Ovary (tissue), 7 donors: ENCODE measurements at regions not wholly inside any gene's neighbourhood (a gene's known extent, or its start where the extent isn't known, plus 50 kb on each side); places are given as distances from the start of the nearest gene placed in this dataset.

ENCODE experiments used
- DNase-seq, 5 donors: peaks; one replicate each; pipeline ENCODE4 v3.0.0-alpha.2; 2019 to 2020
- H3K27ac ChIP-seq, 2 donors: fragments of 200-600 bp; one replicate each; pipeline versions ENCODE4 v1.5.1 to v1.8.0; 2019 to 2022
- H3K27me3 ChIP-seq: fragments of 200-600 bp; one replicate; pipeline ENCODE4 v1.8.0; 2022
- H3K36me3 ChIP-seq: fragments of 200-600 bp; sonication (generic); one replicate; pipeline ENCODE4 v1.5.1; 2019
- H3K4me1 ChIP-seq: one replicate; pipeline ENCODE4 v1.8.1; 2013; ENCODE audit warnings: mild to moderate bottlenecking, moderate library complexity; ENCODE audit not compliant: insufficient read depth
- H3K4me3 ChIP-seq: fragments of 200-600 bp; sonication (generic); one replicate; pipeline ENCODE4 v1.5.1; 2017
- H3K9me3 ChIP-seq, 2 donors: fragments of 200-600 bp in 1 of 2; sonication (generic) in 1 of 2; one replicate each; pipeline versions ENCODE4 v1.5.1 to v1.8.1; 2013 to 2019; ENCODE audit warnings: mild to moderate bottlenecking in 1 of 2, moderate library complexity in 1 of 2
- EP300 ChIP-seq: sonication (generic); formaldehyde crosslinking; IDR thresholded peaks from one replicate; pipeline ENCODE4 v1.6.1; 2017; ENCODE audit warnings: antibody characterized with exemption
- POLR2A ChIP-seq: fragments of 450-650 bp; IDR thresholded peaks from one replicate; pipeline ENCODE4 v1.6.1; 2017; ENCODE audit warnings: antibody characterized with exemption, mild to moderate bottlenecking, moderate library complexity
- WGBS, 3 donors: extraction: QIAGEN DNeasy Blood & Tissue Kit in 1 of 3; methylation state at CpG; one replicate each; pipeline versions ENCODE4 v1.1.5 to v1.1.7; 2013 to 2017; 5-methylcytosine and 5-hydroxymethylcytosine counted together
- intact Hi-C, 4 donors: fragments of 100-400 bp; cut with DNase I; formaldehyde crosslinking; loops; one replicate each; pipeline versions ENCODE4 v1.11.0 to v1.15.1; 2022 to 2023
- TF ChIP-seq, protein P1 (sequence below), 3 donors: fragments of 450-650 bp in 2 of 3; fragments of 200-600 bp in 1 of 3; IDR thresholded peaks; one replicate each; pipeline versions ENCODE4 v1.5.1 to v1.8.0; 2016 to 2022; ENCODE audit warnings: antibody characterized with exemption in 3 of 3, mild to moderate bottlenecking in 1 of 3
- donor health status: DM: no; HTN: no; CAD: no; lungs with moderate emphysema.
- donor health status: DM: no; HTN: no; CAD: no.
- donor health status: Bipolar disorder and iron deficiency.
- donor health status: DM: no; HTN: no; CAD: no.
- donor health status: DM: yes; HTN: yes; CAD: no.

- no peak overlapping the region for H3K27ac ChIP-seq
- no peak for DNase-seq
- intact Hi-C loops = no loop called here
- H3K36me3 ChIP-seq = no peaks in the 10 kb centered on the region
- no peaks in the 10 kb centered on the region for H3K4me1 ChIP-seq
- no peaks in the 10 kb centered on the region for H3K9me3 ChIP-seq
- no peak overlapping the region for H3K4me3 ChIP-seq
- 80 to 93% (median 92%) methylated on average over 5 of the region's 5 CpGs for WGBS, 3 donors
- no peaks in the 10 kb centered on the region for H3K27me3 ChIP-seq
- TF ChIP-seq POLR2A = no peak
- TF ChIP-seq EP300 = no peak
- TF ChIP-seq, protein P1, sequence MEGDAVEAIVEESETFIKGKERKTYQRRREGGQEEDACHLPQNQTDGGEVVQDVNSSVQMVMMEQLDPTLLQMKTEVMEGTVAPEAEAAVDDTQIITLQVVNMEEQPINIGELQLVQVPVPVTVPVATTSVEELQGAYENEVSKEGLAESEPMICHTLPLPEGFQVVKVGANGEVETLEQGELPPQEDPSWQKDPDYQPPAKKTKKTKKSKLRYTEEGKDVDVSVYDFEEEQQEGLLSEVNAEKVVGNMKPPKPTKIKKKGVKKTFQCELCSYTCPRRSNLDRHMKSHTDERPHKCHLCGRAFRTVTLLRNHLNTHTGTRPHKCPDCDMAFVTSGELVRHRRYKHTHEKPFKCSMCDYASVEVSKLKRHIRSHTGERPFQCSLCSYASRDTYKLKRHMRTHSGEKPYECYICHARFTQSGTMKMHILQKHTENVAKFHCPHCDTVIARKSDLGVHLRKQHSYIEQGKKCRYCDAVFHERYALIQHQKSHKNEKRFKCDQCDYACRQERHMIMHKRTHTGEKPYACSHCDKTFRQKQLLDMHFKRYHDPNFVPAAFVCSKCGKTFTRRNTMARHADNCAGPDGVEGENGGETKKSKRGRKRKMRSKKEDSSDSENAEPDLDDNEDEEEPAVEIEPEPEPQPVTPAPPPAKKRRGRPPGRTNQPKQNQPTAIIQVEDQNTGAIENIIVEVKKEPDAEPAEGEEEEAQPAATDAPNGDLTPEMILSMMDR (IDR thresholded peaks at IDR 0.05) = no peak
These were observed 57.7 kb downstream of the SHANK2 start for GRCh38 chr11:71194710-71195109.

DNA sequence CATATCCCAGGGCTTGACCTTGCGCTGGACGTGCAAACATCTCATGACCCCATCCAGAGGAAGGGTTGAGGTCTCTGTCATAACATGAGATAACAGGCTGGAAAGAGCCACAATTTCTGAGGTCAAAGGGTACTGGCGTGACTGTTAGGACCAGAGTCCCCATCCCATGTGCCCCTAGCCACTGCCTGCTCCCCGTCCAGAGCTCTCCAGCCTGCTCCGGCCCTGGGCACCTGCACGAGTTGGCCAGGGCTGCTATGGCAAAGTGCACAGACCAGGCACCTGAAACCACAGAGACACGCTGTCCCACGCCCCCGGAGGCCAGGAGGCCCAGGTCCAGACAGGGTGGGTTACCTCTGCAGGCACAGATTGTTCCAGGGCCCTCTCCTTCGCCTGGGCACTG is 58.9 kb downstream of the SHANK2 start:
- Histone ChIP-seq H3K27me3 (no peaks in the 10 kb centered on the region), H3K4me3 (no peak overlapping the region), H3K9me3 (no peaks in the 10 kb centered on the region), H3K27ac (no peak overlapping the region), H3K36me3 (no peaks in the 10 kb centered on the region), H3K4me1 (no peaks in the 10 kb centered on the region)
- no peak for TF ChIP-seq POLR2A
- TF ChIP-seq, protein P1 (IDR thresholded peaks at IDR 0.05) = no peak
- TF ChIP-seq EP300 = no peak
- intact Hi-C loops = no loop called here
- peak in 1 of 5 donors; percentile 6 for DNase-seq
- WGBS, 3 donors = 81 to 87% (median 82%) methylated on average over 10 of the region's 10 CpGs

DNA sequence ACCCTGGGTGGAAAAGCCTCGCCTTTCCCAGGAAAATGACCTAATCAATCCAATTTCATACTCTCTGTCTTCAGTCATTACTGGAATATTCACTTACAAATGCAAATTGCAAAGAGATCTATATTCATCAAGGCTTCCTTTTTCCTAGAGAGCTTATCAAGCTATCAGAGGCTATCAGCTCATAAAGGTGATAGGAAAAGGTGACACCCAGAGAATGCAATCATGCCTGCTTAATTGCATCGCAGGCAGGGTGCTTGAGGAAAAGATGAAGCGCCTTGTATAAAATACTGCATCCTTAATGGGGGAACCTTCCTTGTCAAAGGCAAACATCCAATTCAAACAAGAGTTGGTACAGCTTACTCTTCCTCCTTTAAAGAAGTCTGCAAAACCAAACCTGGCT is 59.7 kb downstream of the SHANK2 start:
- DNase-seq = no peak
- Histone ChIP-seq H3K9me3 (no peaks in the 10 kb centered on the region), H3K4me1 (no peaks in the 10 kb centered on the region), H3K27ac (no peak overlapping the region), H3K36me3 (no peaks in the 10 kb centered on the region), H3K27me3 (no peaks in the 10 kb centered on the region), H3K4me3 (no peak overlapping the region)
- intact Hi-C loops = no loop called here
- 85 to 94% (median 90%) methylated on average over 3 of the region's 3 CpGs for WGBS, 3 donors
- no peak for TF ChIP-seq POLR2A
- TF ChIP-seq, protein P1 (IDR thresholded peaks at IDR 0.05) = no peak
- no peak for TF ChIP-seq EP300

- TF ChIP-seq, protein P1 (IDR thresholded peaks at IDR 0.05) = no peak
- TF ChIP-seq POLR2A (no peak), EP300 (no peak)
- H3K27ac ChIP-seq = no peak overlapping the region
- H3K4me1 ChIP-seq = no peaks in the 10 kb centered on the region
- H3K36me3 ChIP-seq = no peaks in the 10 kb centered on the region
- no peaks in the 10 kb centered on the region for H3K27me3 ChIP-seq
- WGBS, 3 donors = 82 to 90% (median 82%) methylated on average over 8 of the region's 8 CpGs
- intact Hi-C loops = no loop called here
- no peak overlapping the region for H3K4me3 ChIP-seq
- DNase-seq = no peak
- no peaks in the 10 kb centered on the region for H3K9me3 ChIP-seq
These were observed 61.2 kb downstream of the SHANK2 start for GRCh38 chr11:71191201-71191600.

- H3K36me3 ChIP-seq = no peaks in the 10 kb centered on the region
- TF ChIP-seq EP300 = no peak
- no peak for TF ChIP-seq POLR2A
- TF ChIP-seq, protein P1 (IDR thresholded peaks at IDR 0.05) = no peak
These were observed 61.8 kb downstream of the SHANK2 start for GRCh38 chr11:71190551-71190950.

More at GRCh38 chr11:71190551-71190950, 61.8 kb downstream of the SHANK2 start:
- Histone ChIP-seq H3K27ac (no peak overlapping the region), H3K4me1 (no peaks in the 10 kb centered on the region), H3K4me3 (no peak overlapping the region), H3K9me3 (no peaks in the 10 kb centered on the region), H3K27me3 (no peaks in the 10 kb centered on the region)
- DNase-seq = peak in 1 of 5 donors; percentile 7
- 87 to 91% (median 90%) methylated on average over 14 of the region's 14 CpGs for WGBS, 3 donors
- intact Hi-C loops = no loop called here
